ENCODE measurements at regions not wholly inside any gene's neighbourhood (a gene's known extent, or its start where the extent isn't known, plus 50 kb on each side); places are given as distances from the start of the nearest gene placed in this dataset.

DNA sequence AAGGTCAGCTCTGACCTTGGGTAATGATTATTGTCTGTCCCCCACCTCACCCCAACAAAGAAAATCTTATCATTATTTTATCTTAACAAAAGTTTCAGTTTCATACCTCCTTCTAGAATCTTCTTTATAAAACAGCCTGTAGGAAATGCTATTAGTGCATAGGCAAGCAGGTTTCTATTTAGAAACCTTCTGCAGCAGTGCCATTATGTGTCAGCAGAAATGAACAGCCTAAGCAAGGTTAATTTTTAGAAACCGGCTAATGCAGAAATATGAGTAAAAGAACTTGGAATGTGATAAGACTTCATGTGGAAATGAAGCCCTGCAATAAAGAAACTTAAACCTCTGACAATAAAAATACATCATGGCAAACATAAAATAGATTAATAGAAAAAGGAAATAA lies 814.4 kb downstream of the FSCB start (continued):
- TF ChIP-seq ZNF211 (tag by site-specific recombination; IDR thresholded peaks at IDR 0.05; ENCODE audit: low read depth) = no peak
- no peak for TF ChIP-seq ZNF596 (tag by site-specific recombination; IDR thresholded peaks at IDR 0.05)

DNA sequence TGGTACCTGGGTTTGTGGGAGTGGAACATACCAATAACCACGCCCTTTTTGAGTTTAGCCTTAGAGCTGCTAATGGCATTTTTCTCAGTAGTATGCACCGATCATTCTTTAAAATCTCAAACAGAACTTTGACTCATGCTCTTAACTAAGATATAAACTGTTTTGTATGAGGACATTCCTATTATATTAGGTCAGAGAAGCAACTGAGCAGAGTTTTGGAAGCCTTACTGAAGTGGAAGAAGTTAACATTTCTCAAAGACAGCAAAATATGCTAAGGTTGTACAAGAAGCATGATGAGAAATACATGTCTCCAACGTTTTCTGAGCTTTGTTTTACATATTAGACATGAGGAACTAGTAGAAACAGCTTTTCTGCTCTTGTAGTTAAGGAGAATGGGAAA lies 819.2 kb downstream of the FSCB start:
- ChIA-PET POLR2A (no interaction called here), CTCF (no interaction called here)
- Histone ChIP-seq H3K4me3 (ENCODE audit: low read depth, low read length) (no peak overlapping the region), H3K4me1 (ENCODE audit: control insufficient read depth, insufficient read depth, low read length) (no peaks in the 10 kb centered on the region), H3K36me3 (ENCODE audit: control insufficient read depth in 2 of 2, insufficient read depth in 1 of 2, low read length in 2 of 2) (no peaks in the 10 kb centered on the region), H3K27ac (ENCODE audit: extremely low read depth, low read depth, low read length) (no peak overlapping the region), H3K9me3 (ENCODE audit: control insufficient read depth, insufficient read depth, low read depth, low read length) (no peaks in the 10 kb centered on the region)
- TF ChIP-seq ZNF366 (tag by site-specific recombination; conservative IDR thresholded peaks at IDR 0.05) = no peak
- TF ChIP-seq, protein P1, sequence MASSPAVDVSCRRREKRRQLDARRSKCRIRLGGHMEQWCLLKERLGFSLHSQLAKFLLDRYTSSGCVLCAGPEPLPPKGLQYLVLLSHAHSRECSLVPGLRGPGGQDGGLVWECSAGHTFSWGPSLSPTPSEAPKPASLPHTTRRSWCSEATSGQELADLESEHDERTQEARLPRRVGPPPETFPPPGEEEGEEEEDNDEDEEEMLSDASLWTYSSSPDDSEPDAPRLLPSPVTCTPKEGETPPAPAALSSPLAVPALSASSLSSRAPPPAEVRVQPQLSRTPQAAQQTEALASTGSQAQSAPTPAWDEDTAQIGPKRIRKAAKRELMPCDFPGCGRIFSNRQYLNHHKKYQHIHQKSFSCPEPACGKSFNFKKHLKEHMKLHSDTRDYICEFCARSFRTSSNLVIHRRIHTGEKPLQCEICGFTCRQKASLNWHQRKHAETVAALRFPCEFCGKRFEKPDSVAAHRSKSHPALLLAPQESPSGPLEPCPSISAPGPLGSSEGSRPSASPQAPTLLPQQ (tag by site-specific recombination; IDR thresholded peaks at IDR 0.05) = no peak
- no peak for TF ChIP-seq ZNF350 (tag by site-specific recombination; IDR thresholded peaks at IDR 0.05)
- TF ChIP-seq, protein P2, sequence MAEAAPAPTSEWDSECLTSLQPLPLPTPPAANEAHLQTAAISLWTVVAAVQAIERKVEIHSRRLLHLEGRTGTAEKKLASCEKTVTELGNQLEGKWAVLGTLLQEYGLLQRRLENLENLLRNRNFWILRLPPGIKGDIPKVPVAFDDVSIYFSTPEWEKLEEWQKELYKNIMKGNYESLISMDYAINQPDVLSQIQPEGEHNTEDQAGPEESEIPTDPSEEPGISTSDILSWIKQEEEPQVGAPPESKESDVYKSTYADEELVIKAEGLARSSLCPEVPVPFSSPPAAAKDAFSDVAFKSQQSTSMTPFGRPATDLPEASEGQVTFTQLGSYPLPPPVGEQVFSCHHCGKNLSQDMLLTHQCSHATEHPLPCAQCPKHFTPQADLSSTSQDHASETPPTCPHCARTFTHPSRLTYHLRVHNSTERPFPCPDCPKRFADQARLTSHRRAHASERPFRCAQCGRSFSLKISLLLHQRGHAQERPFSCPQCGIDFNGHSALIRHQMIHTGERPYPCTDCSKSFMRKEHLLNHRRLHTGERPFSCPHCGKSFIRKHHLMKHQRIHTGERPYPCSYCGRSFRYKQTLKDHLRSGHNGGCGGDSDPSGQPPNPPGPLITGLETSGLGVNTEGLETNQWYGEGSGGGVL (tag by site-specific recombination; IDR thresholded peaks at IDR 0.05) = no peak
- no peak for TF ChIP-seq ZNF324 (tag by site-specific recombination; IDR thresholded peaks at IDR 0.05)
- TF ChIP-seq, protein P3, sequence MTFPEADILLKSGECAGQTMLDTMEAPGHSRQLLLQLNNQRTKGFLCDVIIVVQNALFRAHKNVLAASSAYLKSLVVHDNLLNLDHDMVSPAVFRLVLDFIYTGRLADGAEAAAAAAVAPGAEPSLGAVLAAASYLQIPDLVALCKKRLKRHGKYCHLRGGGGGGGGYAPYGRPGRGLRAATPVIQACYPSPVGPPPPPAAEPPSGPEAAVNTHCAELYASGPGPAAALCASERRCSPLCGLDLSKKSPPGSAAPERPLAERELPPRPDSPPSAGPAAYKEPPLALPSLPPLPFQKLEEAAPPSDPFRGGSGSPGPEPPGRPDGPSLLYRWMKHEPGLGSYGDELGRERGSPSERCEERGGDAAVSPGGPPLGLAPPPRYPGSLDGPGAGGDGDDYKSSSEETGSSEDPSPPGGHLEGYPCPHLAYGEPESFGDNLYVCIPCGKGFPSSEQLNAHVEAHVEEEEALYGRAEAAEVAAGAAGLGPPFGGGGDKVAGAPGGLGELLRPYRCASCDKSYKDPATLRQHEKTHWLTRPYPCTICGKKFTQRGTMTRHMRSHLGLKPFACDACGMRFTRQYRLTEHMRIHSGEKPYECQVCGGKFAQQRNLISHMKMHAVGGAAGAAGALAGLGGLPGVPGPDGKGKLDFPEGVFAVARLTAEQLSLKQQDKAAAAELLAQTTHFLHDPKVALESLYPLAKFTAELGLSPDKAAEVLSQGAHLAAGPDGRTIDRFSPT (tag by site-specific recombination; IDR thresholded peaks at IDR 0.05) = no peak
- no peak for TF ChIP-seq ZNF184 (tag by site-specific recombination; IDR thresholded peaks at IDR 0.05)
- no peak for TF ChIP-seq ZNF404 (tag by site-specific recombination; IDR thresholded peaks at IDR 0.05)
- no peak for TF ChIP-seq ZNF561 (tag by site-specific recombination; IDR thresholded peaks at IDR 0.05; ENCODE audit: borderline replicate concordance)
- no peak for TF ChIP-seq KLF16 (tag by site-specific recombination; IDR thresholded peaks at IDR 0.05)
- TF ChIP-seq ZNF473 (tag by site-specific recombination; IDR thresholded peaks at IDR 0.05) = no peak
- no peak for TF ChIP-seq EGR2 (tag by site-specific recombination; IDR thresholded peaks at IDR 0.05; ENCODE audit: low read depth)
- TF ChIP-seq, protein P4, sequence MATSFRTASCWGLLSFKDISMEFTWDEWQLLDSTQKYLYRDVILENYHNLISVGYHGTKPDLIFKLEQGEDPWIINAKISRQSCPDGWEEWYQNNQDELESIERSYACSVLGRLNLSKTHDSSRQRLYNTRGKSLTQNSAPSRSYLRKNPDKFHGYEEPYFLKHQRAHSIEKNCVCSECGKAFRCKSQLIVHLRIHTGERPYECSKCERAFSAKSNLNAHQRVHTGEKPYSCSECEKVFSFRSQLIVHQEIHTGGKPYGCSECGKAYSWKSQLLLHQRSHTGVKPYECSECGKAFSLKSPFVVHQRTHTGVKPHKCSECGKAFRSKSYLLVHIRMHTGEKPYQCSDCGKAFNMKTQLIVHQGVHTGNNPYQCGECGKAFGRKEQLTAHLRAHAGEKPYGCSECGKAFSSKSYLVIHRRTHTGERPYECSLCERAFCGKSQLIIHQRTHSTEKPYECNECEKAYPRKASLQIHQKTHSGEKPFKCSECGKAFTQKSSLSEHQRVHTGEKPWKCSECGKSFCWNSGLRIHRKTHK (tag by site-specific recombination; IDR thresholded peaks at IDR 0.05) = no peak
- TF ChIP-seq ZNF16 (tag by site-specific recombination; IDR thresholded peaks at IDR 0.05; ENCODE audit: low read depth) = no peak
- TF ChIP-seq, protein P5, sequence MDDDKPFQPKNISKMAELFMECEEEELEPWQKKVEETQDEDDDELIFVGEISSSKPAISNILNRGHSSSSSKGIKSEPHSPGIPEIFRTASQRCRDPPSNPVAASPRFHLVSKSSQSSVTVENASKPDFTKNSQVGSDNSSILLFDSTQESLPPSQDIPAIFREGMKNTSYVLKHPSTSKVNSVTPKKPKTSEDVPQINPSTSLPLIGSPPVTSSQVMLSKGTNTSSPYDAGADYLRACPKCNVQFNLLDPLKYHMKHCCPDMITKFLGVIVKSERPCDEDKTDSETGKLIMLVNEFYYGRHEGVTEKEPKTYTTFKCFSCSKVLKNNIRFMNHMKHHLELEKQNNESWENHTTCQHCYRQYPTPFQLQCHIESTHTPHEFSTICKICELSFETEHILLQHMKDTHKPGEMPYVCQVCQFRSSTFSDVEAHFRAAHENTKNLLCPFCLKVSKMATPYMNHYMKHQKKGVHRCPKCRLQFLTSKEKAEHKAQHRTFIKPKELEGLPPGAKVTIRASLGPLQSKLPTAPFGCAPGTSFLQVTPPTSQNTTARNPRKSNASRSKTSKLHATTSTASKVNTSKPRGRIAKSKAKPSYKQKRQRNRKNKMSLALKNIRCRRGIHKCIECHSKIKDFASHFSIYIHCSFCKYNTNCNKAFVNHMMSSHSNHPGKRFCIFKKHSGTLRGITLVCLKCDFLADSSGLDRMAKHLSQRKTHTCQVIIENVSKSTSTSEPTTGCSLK (tag by site-specific recombination; IDR thresholded peaks at IDR 0.05) = no peak

Data from HEK293 (cell line).